ENCODE measurements at regions not wholly inside any gene's neighbourhood (a gene's known extent, or its start where the extent isn't known, plus 50 kb on each side); places are given as distances from the start of the nearest gene placed in this dataset.

DNA sequence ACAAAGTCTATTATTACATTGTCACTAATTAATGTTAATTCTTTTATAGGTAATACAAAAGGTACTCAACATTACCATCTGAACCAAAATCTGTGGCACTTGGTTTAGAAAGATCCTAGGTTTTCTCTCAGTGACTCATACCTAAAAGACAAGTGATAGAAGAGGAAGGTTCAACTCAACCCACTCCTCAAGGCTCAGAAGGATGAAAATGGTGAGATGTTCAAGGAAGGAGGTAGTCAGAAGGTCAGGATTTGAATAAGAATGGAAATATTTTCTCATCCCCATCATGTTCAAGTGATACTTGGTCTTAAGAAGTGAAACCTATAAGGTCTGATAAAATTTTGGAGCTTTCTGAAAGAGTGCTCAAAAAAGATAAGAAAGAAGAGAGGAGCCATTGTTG, 86.4 kb upstream of the FBXO11 start:
- TF ChIP-seq, protein P1, sequence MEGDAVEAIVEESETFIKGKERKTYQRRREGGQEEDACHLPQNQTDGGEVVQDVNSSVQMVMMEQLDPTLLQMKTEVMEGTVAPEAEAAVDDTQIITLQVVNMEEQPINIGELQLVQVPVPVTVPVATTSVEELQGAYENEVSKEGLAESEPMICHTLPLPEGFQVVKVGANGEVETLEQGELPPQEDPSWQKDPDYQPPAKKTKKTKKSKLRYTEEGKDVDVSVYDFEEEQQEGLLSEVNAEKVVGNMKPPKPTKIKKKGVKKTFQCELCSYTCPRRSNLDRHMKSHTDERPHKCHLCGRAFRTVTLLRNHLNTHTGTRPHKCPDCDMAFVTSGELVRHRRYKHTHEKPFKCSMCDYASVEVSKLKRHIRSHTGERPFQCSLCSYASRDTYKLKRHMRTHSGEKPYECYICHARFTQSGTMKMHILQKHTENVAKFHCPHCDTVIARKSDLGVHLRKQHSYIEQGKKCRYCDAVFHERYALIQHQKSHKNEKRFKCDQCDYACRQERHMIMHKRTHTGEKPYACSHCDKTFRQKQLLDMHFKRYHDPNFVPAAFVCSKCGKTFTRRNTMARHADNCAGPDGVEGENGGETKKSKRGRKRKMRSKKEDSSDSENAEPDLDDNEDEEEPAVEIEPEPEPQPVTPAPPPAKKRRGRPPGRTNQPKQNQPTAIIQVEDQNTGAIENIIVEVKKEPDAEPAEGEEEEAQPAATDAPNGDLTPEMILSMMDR (conservative IDR thresholded peaks at IDR 0.05 in 1 of 2, IDR thresholded peaks at IDR 0.05 in 1 of 2; ENCODE audit: extremely low read depth in 1 of 2, insufficient read depth in 1 of 2, low read depth in 1 of 2, low read length in 2 of 2) = no peak
- no peak for TF ChIP-seq EZH2 (IDR thresholded peaks at IDR 0.05; ENCODE audit: borderline replicate concordance, low read length)

All from mammary epithelial cell (primary cell).